HG03103 (cell line): ENCODE measurements at regions not wholly inside any gene's neighbourhood (a gene's known extent, or its start where the extent isn't known, plus 50 kb on each side); places are given as distances from the start of the nearest gene placed in this dataset.
"Not testable (repeated sequence)": the region's sequence is repeated elsewhere in the genome, so short reads cannot be mapped to it uniquely, and the experiment has no call there.

ENCODE experiments used
- ATAC-seq: cut with Tn5 transposase; IDR thresholded peaks from one replicate; pipeline ENCODE4 v1.9.1; 2021; ENCODE audit warnings: low read depth; ENCODE audit not compliant: unreplicated experiment

GRCh38 chr20:53823121-53823764 lies 229.6 kb upstream of the ZNF217 start:
- ATAC-seq = no peak

GRCh38 chr20:53822534-53822933 lies 228.9 kb upstream of the ZNF217 start:
- ATAC-seq = no peak

DNA sequence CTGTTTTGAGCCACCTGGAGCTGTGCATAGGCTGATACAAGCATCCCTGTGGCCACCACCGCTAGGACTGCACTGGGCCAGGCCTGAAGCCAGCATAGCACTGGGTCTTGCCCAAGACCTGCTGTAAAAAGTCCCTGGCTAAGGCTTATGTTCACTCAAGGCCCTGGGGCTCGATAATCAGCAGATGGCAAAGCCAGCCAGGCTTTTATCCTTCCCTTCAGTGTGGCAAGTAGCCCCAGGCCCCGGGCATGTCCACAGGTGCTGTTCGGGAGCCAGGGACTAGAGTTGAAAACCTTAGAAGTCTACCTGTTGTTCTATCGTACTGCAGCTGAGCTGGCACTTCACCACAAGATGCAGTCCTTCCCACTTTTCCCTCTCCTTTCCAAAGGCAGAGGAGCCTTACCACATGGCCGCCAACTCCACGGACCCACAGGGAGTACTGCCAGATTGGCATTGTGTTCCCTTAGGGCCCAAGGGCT lies 226.4 kb upstream of the ZNF217 start:
- ATAC-seq = no peak

DNA sequence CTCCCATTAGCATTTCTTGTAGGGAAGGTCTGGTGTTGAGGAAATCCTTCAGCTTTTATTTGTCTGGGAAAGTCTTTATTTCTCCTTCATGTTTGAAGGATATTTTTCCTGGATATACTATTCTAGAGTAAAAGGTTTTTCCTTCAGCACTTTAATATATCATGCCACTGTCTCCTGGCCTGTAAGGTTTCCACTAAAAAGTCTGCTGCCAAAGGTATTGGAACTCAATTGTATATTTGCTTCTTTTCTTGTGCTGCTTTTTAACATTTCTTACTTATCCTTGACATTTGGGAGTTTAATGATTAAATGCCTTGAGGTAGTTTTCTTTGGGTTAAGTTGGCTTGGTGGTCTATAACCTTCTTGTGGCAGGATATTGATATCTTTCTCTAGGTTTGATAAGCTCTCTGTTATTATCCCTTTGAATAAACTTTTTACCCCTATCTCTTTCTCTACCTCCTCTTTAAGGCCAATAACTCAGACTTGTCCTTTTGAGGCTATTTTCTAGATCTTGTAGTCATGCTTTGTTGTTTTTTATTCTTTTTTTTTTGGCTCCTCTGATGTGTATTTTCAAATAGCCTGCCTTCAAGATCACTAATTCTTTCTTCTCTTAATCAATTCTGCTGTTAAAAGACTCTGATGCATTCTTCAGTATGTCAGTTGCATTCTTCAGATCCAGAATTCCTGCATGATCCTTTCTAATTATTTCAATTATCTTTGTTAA lies 225.0 kb upstream of the ZNF217 start:
- no peak for ATAC-seq

GRCh38 chr20:53817513-53817912 lies 223.9 kb upstream of the ZNF217 start:
- not testable (repeated sequence) for ATAC-seq

- no peak for ATAC-seq
These were observed 223.3 kb upstream of the ZNF217 start for GRCh38 chr20:53816872-53817398.

DNA sequence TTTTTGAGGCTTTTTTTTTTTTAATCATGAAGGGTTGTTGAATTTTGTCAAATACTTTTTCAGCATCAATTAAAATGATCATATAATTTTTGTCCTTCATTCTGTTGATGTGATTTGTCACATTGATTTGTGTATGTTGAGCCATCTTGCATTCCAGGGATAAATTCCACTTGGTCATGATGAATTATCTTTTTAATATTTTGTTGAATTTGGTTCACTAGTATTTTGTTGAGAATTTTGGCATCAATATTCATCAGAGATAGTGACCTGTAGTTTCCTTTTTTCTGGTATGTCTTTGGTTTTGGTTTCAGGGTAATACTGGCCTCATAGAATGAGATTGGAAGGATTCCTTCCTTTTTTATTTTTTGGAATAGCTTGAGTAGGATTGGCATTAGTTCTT lies 221.9 kb upstream of the ZNF217 start:
- no peak for ATAC-seq

DNA sequence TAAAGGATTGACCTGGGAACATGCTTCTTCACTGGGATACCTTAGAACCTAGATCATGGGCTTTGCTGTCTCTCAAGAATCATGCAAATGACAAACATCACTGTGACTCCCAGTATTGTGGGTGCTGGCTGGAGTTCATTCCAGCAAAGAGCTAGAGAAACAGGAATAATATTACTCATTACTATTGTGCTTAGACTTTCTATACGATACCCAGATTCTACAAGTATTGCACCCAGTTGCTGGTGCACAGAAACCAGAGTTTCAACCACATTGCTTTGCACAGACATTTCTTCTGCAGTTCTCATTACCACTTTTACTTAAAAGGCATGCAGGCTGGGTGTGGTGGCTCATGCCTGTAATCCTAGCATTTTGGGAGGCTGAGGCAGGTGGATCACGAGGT lies 220.4 kb upstream of the ZNF217 start:
- no peak for ATAC-seq

DNA sequence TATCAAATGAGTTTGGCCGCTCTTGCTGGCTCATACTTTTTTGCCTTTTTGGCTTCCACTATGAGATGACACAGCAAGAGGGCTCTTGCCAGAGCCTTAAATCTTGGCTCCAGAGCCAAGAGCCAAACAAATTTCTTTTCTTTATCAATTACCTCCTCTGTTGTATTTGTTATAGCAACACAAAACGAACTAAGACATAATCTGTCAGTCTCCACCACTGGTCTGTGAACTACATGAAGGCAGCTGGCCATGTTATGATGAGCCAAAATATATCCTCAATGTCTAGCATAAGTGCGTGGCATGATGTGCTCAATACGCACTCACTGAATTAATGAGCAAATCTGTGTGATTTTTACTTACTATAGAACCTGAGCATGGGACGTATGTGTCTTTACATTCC lies 220.0 kb upstream of the ZNF217 start:
- no peak for ATAC-seq

GRCh38 chr20:53811577-53811976 lies 217.9 kb upstream of the ZNF217 start:
- ATAC-seq = no peak

GRCh38 chr20:53810661-53811355 lies 217.2 kb upstream of the ZNF217 start:
- no peak for ATAC-seq

- ATAC-seq = no peak
These were observed 216.2 kb upstream of the ZNF217 start for GRCh38 chr20:53809728-53810365.

DNA sequence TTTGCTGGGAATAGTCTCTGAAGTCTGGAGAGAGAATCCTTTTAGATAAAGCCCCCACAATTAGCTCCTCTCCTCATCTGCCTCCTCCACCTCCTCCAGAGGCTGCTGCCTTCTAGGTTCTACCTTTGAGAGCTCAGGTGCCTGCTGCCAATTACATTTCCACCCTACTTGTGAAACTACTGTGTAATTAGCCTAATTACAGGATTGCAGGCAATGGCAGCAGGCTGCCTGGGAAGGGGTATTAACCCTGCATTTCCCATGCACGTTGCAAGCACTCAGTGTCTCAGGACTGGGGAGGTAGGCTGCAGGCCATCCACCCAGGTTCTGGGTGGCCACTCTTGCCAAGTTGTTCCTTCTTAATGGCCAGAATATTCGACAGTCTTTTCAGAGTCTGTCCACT lies 215.6 kb upstream of the ZNF217 start:
- no peak for ATAC-seq

GRCh38 chr20:53808733-53809132 lies 215.1 kb upstream of the ZNF217 start:
- ATAC-seq = no peak

DNA sequence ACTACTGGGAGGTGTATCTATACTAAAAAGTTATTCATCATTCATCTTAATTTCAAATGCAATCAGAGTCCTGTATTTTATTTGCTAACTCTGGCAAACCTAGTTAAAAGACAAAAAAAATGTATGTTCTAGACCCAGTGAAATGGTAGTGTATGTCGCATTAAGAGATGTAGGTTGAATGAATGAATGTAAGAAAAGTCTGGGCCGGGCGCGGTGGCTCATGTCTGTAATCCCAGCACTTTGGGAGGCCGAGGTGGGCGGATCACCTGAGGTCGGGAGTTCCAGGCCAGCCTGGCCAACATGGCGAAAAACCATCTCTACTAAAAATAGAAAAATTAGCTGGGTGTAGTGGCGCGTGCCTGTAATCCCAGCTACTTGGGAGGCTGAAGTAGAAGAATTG lies 214.7 kb upstream of the ZNF217 start:
- ATAC-seq = not testable (repeated sequence)

GRCh38 chr20:53806683-53807401 lies 213.2 kb upstream of the ZNF217 start:
- ATAC-seq = no peak

- no peak for ATAC-seq
These were observed 212.3 kb upstream of the ZNF217 start for GRCh38 chr20:53805895-53806384.

DNA sequence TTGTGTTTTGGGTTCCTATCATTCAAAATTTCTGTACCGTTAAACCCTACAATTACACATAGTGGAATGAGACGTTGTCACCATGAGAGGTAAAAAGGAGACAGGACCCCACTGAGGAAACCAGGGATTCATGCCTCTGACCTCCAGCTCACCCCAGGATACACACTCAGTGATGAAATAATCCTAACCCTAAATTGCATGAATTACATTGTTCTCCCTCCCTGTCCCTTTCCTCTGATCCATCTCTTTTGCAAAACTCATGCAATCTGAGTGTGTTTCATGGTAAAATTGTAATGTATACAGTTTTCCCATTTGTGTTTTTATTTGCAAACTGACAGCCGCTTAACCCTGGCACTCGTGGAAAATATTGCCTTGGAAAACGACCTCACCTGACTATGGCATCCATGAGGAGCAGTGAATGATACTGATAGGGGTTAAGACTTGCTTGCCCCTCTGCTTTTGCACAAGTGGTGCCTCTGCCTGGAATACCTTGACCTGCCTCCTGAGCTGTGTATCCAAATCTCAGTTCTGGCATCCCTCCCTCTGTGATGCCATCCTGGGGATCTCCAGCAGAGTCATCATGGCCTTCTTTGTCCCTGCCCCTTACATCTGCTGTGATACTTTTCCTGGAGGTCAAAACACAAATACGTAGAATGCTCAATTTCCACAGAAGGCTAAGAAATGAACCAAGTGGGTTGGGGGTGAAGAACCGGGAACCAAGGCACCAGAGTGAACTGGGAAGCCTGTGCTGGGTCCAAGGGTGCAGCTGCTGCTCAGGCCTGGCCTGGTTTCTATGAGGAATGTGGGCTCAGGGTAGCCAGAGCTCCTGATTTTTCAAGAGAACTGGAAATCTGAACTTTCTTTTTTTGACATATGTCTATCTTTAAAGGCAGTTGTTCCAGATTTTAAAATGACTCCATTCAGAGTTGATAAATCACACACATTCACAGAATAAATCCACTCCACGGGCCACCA lies 211.6 kb upstream of the ZNF217 start:
- no peak for ATAC-seq

DNA sequence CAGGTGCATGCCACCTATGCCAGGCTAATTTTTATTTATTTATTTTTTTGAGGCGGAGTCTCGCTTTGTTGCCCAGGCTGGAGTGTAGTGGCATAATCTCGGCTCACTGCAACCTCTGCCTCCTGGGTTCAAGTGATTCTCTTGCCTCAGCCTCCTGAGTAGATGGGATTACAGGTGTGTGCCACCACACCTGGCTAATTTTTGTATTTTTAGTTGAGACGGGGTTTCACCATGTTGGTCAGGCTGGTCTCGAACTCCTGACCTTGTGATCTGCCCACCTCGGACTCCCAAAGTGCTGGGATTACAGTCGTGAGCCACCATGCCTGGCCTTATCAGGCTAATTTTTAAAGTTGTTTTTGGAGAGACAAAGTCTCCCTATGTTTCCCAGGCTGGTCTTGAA lies 210.7 kb upstream of the ZNF217 start:
- ATAC-seq = not testable (repeated sequence)
